NCI-H82 treated with DMSO at 0.1 percent for 48 hours (cell line): ENCODE measurements at regions not wholly inside any gene's neighbourhood (a gene's known extent, or its start where the extent isn't known, plus 50 kb on each side); places are given as distances from the start of the nearest gene placed in this dataset.

Source experiments
- DNase-seq: peaks from one replicate; lab custom pipeline; 2025; ENCODE audit not compliant: unreplicated experiment; lab: John Stamatoyannopoulos, UW

DNA sequence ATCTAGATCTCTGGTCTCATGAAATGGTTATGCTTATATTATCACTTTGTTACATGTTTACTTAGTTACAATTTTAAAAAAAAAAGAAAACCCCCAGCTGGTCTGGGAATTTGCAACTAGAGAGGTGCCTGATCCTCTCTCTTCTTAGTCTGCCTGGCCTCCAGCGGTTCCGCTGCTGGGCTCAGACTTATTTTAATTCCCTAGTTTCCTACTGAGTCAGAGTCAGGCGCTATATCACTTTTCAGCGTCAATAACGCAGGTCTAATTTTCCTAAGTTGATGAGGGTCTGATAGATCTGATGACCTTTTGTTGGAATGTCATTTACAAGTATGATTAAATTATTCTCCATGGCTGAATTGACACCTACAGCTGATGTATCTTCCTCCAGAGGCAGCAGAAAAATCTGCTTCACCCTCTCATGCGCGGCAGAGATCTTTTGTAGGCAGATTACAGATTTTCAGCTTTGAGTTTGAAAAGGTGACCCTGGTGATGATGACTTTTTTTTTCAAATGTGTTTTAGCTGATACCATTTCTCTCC lies 391.0 kb downstream of the CBLN4 start:
- DNase-seq = no peak

DNA sequence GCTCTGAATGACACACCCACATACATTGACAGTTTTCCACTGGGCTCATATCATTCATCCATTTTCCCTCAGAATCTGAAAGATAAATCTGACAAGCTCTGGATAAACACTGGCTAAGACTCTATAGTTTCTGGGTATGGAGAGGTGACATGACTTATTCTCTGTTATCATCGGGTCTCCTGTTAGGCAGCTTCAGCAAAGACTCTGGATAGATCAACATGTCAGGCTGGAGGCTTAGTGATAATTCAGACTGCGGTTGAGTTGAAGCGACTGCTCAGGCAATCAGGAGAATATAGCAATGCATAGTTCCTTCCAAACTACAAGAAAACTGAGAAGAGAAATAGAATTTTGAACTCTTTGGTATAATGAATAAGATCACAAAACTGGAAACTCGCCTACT lies 394.6 kb downstream of the CBLN4 start:
- no peak for DNase-seq

DNA sequence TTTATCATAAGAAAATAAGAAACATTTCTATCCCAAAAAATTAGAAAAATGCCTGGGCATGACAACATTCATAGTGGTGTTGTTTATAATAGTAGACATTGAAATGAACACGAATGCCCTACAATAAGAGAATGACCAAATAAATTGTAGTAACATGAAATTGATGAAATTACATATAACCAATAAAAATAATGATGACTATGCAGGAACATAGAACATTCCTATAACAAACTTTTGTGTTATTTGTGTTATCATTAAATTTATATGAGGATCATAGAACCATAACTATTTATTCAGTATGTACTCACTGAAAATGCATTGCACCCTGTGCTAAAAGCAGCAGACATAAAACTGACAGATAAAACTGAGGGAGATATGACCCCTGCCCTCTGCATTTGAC lies 399.7 kb downstream of the CBLN4 start:
- no peak for DNase-seq

DNA sequence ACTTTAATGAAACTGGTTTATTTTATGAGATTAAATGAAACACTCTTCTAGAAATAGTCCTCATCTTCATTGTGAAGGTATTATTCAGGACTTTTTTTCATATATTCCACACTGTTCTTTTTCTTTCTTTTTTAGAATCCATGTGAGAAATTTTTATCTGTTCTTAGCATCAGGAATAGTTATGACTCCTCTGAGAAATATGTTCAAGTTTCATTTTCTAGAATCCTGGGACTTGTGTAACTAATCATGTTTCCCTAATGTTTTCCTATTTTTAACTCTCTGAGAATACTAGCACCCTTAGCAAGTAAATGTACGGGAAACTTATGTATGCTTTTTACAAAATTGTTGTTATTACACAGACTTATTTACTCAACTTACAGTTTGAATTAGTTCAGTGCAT lies 407.8 kb downstream of the CBLN4 start:
- no peak for DNase-seq

DNA sequence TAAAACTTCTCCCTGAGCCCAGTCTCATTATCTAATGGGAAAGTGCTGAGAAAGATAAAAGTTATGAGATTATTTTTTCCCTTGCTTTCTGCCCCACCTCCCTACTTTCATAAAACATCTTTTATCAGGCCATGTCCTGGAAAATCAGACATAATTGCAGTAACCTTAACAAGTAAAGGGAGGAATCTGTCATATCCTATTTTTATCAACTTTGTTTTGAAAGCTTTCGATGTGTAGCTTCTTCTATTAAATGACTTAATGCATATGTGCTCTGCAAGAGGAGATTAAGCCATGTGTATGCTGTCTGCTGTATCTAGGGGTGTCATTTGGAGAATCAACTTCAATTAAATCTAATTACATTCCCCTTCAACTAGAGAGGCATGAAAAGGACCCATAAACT lies 408.9 kb downstream of the CBLN4 start:
- peak; percentile 14 for DNase-seq

DNA sequence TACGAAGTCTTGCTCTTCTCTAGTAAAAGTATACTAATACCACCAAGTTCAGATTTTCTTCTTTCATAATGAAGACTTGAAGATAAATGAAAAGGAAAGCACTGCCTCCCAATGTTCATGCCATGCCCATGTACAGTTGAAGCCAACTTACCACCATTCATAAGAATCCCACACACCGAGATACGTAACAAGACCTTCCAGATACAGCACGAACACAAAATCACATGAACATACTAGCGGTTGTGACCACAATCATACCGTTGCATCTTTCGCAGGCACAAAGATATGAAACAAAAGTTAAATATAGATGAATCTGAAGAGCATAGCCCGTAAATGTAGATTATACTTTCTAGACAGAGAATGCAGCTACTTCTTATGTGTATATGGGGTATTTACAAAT lies 412.5 kb downstream of the CBLN4 start:
- DNase-seq = no peak

DNA sequence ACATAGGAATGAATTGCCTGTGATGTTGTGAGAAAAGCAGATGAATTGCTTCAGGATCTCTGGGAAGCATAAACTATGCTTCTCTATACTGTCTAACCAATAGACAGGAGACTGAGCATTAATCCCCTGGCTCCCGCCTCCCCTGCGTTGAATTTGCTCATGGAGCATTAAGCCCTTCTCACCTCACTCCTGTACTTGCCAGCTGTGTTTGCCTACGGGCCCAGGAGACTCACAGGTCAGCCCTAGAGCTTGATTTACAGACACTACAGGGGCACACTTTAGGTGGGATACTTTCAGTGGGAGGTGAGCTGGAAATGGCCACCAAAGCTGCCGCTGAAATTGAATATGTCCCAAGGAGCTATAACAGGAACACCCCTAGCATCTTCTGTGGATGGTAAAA lies 418.7 kb downstream of the CBLN4 start:
- DNase-seq = peak; percentile 31

DNA sequence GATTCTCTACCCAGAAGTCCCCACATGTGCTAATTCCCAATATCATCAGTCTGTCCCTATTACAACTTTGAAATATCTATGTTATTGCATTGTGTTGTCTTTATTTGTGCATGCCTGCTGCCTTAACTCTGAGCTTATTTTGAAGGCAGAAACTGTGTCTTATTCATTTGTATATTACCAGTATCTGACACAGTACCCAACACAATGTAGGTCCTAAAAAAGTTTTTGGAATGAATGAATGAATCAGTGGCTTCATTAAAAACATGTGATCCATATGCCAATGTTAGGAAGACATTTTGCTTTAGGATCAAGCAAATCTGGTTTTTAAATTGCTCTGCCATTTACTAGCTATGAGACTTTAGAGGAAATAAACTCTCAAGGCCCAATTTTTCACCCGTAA lies 420.4 kb downstream of the CBLN4 start:
- no peak for DNase-seq

DNA sequence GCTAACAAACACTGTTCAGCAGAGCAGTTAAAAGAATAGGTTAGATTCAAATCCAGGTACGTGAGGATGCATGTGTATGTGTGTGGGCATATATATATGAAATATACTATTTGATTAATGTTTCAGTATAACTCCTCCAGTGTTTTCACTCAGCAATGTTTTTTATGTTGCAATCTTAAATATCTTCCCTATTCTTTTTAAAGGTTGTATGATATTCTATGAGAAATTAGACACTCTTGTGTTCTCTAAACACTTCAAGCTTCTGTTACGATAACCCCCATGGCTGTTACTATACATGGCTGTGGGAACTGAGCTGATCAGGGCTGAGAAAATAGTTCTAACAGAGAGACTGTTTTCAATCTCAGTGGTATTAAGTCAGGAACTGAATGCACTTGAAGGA lies 421.0 kb downstream of the CBLN4 start:
- no peak for DNase-seq

DNA sequence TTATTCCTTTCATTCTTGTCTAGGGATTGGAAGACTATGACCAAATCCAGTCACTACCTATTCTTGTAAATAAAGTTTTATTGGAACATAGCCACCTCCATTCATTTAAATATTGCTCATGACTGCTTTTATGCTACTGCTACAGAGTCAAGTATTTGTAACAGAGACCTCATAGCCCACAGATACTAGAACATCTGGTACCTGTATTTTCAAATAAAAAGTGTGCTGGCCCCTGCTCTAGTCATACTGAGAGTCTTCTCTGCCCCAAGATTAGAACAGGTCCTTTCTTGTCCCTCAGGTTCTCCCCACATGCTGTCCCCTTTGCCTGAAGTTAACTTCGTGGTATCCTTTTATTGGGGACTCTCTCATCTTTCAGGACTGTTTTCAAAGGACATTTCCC lies 422.3 kb downstream of the CBLN4 start:
- DNase-seq = no peak

DNA sequence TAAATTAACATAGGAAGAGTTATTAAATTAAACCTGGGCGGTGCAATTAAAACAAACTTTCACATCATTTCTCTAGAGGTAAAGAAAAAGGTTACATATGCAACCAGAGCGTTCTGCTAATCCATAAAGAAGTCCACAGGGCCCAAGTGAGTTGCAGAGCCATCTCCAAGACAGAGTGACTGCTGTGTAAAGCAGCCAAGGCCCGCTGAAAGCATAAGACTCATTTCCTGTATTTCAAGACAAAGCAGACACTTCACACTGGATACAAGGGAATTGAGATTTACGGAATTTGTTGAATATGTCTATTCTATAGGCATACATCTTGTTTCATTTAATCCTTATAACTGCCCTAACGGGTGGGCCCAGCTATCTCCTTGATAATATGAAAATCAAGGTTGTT lies 422.8 kb downstream of the CBLN4 start:
- no peak for DNase-seq

DNA sequence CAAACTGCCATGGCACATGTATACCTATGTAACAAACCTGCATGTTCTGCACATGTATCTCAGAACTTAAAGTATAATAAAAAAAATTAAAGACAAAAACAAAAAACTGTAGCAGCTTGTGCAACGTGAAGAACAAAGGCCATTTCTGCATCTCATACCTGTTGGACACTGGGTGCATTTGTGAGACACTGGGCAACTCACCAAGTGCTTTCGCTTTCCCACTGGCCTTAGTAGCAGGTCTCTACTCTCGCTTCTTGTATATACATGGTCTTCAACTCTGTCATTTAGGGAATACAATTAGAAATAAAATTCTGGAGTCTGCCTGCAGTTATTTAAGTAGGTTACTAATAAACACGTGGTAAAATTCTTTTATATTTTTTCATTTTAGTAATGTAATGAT lies 423.8 kb downstream of the CBLN4 start:
- no peak for DNase-seq

DNA sequence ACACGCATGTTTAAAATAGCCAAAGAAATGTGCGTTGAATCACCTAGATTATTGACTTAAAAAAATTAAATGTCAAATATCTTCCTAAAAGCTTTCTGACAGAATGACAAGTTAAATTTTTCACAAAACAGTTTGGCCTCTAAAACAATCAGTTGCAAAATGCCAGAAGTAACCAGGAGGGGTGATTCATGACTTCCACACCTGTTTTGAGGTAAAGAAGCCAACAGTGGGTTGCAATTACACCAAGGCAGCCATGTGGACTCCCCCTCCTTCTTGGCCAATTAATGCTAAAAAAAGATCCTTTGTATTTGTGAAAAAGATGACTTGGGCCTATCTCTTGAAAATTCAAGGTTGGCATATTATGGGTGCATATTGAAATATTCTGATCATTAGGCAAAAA lies 424.8 kb downstream of the CBLN4 start:
- no peak for DNase-seq

DNA sequence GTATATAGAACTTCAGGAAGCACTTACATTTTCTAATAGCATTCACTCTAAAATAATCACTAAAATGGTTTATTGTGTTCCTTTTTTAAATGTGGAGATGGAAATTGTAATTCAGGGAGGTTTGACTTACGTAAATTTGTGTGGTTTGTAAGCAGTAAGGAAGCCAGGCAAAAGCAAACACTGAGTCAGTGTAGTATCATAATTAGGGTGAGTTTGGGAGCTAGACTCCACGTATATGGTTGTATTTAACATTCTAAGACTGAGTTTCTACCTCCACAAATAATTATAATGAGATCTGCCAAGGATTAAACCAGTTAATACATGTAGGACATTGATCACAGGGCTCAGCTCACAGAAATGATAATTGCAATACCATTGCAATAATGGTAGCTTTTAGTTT lies 425.5 kb downstream of the CBLN4 start:
- DNase-seq = no peak

DNA sequence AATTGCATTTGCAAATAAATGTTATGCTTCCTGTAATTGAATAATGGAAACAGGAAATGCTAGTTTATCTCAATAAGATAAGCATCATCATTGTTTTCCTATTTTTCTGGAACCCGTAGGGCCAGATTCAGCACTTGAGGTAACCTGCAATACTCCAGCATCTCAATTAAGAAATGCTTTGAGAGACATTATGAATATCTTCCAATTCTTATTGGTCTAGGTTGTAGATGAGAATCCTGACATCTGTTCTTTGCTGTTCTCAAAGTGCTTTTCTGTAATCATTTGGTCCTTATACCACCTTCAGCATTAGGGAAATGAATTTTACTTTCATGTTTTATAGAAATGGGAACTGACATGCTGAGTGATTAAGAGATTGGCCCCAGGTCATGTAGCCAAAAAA lies 428.3 kb downstream of the CBLN4 start:
- no peak for DNase-seq

DNA sequence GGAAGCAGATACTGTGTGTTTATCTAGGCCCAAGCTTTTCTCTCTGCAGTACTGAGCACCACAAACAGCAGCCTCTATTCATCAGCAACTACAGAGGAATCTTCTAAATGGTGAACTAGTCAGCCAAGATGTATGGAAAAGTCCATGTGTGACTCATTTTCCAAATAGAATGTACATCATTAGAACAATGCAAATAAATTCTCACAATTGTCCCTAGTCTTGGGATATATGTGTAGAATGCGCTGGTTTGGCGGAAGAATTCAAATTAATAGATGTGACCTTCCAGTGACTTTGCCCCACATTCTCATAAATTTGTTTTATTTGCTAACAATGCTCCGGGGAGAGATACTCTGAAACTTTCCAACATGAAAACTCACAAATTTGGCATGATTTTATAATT lies 436.2 kb downstream of the CBLN4 start:
- DNase-seq = no peak

DNA sequence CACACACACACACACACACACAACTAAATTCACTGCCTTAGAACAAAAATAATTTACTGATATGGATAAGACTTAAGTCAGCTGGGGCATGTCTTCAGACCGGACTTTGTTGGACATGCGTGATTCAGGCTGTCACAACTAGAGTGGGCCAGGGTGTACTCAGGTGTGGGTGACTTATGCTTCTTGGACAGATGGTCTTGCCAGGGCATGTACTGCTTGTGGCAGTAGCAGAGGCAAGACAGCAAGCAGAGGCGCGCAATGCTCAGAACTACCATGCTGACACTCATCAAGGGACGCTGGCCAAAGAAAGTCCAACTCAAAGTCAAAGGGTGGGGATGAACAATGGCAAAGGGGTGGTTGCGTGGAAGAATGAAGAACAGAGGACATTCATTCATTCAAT lies 437.5 kb downstream of the CBLN4 start:
- DNase-seq = no peak

DNA sequence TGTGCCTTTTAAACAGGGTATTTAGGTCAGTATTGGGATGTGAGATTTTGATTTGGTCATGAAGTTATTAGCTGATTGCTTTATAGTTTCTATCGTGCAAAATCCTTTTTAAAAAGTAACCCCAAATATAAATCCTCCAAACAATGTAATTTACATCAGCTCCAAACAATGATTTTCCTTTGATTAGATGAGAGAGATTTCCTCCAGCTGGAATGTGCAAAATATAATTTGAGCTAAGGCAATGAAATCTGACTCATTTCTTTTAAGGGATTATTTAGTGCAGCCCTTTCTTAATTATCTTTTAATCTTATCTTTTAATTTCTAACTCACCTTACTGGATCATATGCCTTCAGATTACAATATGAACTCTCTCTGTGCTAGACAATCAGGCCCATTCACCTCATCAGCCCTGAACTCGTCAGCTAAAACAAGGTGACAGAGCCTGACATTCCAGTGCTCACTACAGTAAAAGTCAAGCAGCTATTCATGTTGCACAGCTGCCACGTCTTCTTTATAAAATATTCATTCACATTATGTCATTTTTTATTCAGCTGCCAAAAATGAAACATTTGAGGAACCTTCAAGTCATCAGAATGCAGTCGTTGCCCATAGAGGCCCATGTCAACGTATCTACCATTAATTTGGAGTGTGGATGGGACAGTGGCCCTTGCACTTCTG lies 440.1 kb downstream of the CBLN4 start:
- no peak for DNase-seq

DNA sequence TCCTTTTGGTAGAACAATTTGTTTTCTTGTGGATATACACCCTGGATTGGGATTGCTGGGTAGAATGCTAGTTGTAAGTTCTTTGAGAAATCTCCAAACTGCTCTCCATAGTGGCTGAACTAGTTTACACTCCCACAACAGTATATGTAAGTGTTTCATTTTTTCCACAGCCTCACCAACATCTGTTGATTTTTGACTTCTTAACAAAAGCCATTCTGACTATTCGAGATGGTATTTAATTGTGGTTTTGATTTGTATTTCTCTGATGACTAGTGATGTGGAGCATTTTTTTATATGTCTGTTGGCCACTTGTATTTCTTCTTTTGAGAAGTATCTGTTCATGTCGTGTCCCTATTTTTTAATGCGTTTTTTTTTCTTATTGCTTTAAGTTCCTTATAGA lies 444.1 kb downstream of the CBLN4 start:
- DNase-seq = no peak

DNA sequence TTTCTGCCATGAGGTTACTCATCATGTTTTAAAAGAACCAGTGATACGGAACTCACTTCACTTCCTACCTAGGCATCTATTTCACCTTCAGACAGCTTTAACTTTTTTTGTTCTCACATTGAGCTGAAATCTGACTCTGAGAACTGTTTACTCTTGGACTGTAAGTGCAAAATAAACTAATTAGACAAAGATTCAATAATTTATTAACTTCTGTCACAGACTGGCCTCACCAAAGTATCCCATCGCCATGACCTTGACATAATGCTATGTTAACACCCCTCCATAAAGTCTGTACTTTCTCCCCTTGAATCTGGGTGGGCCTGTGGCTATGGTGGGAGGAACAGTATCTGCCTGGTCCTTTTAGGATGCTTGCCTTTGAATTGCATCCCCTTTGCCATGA lies 448.1 kb downstream of the CBLN4 start:
- no peak for DNase-seq

DNA sequence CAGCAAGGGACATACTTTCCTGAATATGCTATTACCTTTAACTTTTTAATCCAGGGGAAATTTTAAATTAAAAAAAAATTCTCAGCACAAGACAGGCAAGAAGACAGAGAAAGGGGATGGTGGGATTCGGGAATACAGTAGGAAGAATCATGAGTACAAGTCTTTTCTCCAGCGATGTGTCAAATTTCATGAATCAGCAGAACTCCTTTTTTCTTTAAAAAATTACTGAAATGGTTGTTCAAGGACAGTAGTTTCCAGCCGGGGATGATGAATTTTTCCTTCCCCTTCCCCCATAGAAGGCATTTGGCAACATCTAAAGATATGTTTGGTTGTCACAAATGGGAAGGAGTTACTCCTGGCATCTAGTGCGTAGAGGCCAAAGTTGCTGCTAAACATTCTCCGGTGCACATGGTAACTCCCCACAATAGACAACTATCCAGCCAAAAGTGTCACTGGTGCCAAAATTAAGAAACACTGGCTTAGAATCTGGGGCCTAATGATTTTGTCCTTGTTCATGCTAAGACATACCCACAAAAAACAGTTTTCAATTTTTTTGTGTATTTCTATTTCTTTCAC lies 450.2 kb downstream of the CBLN4 start:
- no peak for DNase-seq

DNA sequence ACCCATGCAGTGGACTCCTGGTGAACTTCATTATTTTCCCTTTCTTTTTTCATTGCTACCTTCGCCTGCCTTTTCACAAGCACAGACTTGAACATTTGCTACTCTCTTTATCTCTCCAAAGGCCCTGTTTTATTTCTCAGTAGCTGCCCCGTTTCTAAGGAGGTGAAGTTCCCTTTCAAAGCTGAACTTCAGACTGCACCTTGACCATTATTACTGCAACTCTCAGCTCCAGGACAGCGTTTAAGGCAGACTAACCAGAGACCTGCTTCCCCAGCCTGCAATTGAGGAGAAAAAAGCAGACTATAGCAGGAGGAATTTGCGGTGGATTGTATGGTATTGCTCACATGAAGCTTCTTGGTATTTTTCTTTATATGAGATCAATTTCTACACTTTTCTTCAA lies 460.7 kb downstream of the CBLN4 start:
- DNase-seq = no peak

DNA sequence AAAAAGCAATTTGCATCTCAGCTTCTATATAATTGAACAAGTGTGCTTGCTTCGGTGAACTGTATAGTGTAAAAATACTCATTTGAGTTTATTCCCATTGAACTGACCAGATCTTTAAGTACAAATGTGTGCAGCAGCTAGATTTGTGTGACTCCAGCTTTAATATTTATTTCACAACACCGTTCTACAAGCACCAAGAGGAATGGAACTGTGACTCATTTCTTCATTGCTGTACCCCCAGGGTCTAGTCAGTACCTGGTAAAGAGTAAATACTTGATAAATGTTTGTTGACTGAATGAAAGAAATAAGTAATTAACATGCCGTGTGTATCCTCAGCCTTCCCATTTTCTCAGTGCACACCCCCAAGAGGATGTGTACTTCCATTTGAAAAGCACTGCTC lies 464.8 kb downstream of the CBLN4 start:
- DNase-seq = no peak
